ENCODE measurements at regions not wholly inside any gene's neighbourhood (a gene's known extent, or its start where the extent isn't known, plus 50 kb on each side); places are given as distances from the start of the nearest gene placed in this dataset.

- no peak for DNase-seq (ENCODE audit: low read depth in 2 of 2)
Measured at GRCh38 chr2:14907014-14907612, 274.6 kb downstream of the LRATD1 start.

GRCh38 chr2:14909795-14910194, 277.3 kb downstream of the LRATD1 start:
- DNase-seq (ENCODE audit: low read depth in 2 of 2), result no peak

GRCh38 chr2:14910654-14911053, 278.1 kb downstream of the LRATD1 start:
- DNase-seq (ENCODE audit: low read depth in 2 of 2), result no peak

- DNase-seq (ENCODE audit: low read depth in 2 of 2), result no peak
Measured at GRCh38 chr2:14915983-14916382, 283.5 kb downstream of the LRATD1 start.

- DNase-seq (ENCODE audit: low read depth in 2 of 2), result no peak
Measured at GRCh38 chr2:14923820-14924580, 291.5 kb downstream of the LRATD1 start.

- DNase-seq (ENCODE audit: low read depth in 2 of 2), result no peak
Measured at GRCh38 chr2:14925471-14925870, 293.0 kb downstream of the LRATD1 start.

GRCh38 chr2:14927021-14927564, 294.6 kb downstream of the LRATD1 start:
- DNase-seq (ENCODE audit: low read depth in 2 of 2), result no peak

- DNase-seq (ENCODE audit: low read depth in 2 of 2), result no peak
Measured at GRCh38 chr2:14928056-14928455, 295.5 kb downstream of the LRATD1 start.

GRCh38 chr2:14930441-14930840, 297.9 kb downstream of the LRATD1 start:
- DNase-seq (ENCODE audit: low read depth in 2 of 2), result no peak

GRCh38 chr2:14932285-14932684, 299.8 kb downstream of the LRATD1 start:
- no peak for DNase-seq (ENCODE audit: low read depth in 2 of 2)

GRCh38 chr2:14933753-14934152, 301.2 kb downstream of the LRATD1 start:
- DNase-seq (ENCODE audit: low read depth in 2 of 2), result no peak

GRCh38 chr2:14936426-14936825, 303.9 kb downstream of the LRATD1 start:
- no peak for DNase-seq (ENCODE audit: low read depth in 2 of 2)

GRCh38 chr2:14937336-14937735, 304.8 kb downstream of the LRATD1 start:
- DNase-seq (ENCODE audit: low read depth in 2 of 2), result no peak

- no peak for DNase-seq (ENCODE audit: low read depth in 2 of 2)
Measured at GRCh38 chr2:14941151-14941631, 308.7 kb downstream of the LRATD1 start.

- no peak for DNase-seq (ENCODE audit: low read depth in 2 of 2)
Measured at GRCh38 chr2:14942987-14943386, 310.5 kb downstream of the LRATD1 start.

- peak; percentile 7 to 20 for DNase-seq (ENCODE audit: low read depth in 2 of 2)
Measured at GRCh38 chr2:14944562-14945346, 312.2 kb downstream of the LRATD1 start.

GRCh38 chr2:14951569-14952285, 319.2 kb downstream of the LRATD1 start:
- no peak for DNase-seq (ENCODE audit: low read depth in 2 of 2)

GRCh38 chr2:14952400-14952963, 320.0 kb downstream of the LRATD1 start:
- no peak for DNase-seq (ENCODE audit: low read depth in 2 of 2)

- DNase-seq (ENCODE audit: low read depth in 2 of 2), result no peak
Measured at GRCh38 chr2:14960686-14961324, 328.3 kb downstream of the LRATD1 start.

- no peak for DNase-seq (ENCODE audit: low read depth in 2 of 2)
Measured at GRCh38 chr2:14967729-14968128, 335.2 kb downstream of the LRATD1 start.

GRCh38 chr2:14975381-14975780, 342.9 kb downstream of the LRATD1 start:
- DNase-seq (ENCODE audit: low read depth in 2 of 2), result no peak
